ENCODE measurements at regions not wholly inside any gene's neighbourhood (a gene's known extent, or its start where the extent isn't known, plus 50 kb on each side); places are given as distances from the start of the nearest gene placed in this dataset.

GRCh38 chr6:94341173-94341572 is 921.8 kb upstream of the EPHA7 start:
- TF ChIP-seq, protein P1, sequence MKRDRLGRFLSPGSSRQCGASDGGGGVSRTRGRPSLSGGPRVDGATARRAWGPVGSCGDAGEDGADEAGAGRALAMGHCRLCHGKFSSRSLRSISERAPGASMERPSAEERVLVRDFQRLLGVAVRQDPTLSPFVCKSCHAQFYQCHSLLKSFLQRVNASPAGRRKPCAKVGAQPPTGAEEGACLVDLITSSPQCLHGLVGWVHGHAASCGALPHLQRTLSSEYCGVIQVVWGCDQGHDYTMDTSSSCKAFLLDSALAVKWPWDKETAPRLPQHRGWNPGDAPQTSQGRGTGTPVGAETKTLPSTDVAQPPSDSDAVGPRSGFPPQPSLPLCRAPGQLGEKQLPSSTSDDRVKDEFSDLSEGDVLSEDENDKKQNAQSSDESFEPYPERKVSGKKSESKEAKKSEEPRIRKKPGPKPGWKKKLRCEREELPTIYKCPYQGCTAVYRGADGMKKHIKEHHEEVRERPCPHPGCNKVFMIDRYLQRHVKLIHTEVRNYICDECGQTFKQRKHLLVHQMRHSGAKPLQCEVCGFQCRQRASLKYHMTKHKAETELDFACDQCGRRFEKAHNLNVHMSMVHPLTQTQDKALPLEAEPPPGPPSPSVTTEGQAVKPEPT (CRISPR knock-in tag; IDR thresholded peaks at IDR 0.05; ENCODE audit: low read depth), result no peak
- no peak for TF ChIP-seq TRIM24 (CRISPR knock-in tag; IDR thresholded peaks at IDR 0.05)
- no peak for TF ChIP-seq KDM1A (CRISPR knock-in tag; IDR thresholded peaks at IDR 0.05)
- no peak for TF ChIP-seq AFF4 (CRISPR knock-in tag; IDR thresholded peaks at IDR 0.05)
- no peak for TF ChIP-seq POLR2AphosphoS5 (IDR thresholded peaks at IDR 0.05; ENCODE audit: low read depth, low read length)
- no peak for TF ChIP-seq NR2C2 (CRISPR knock-in tag; IDR thresholded peaks at IDR 0.05; ENCODE audit: borderline replicate concordance)
- no peak for TF ChIP-seq CTCF (CRISPR knock-in tag; IDR thresholded peaks at IDR 0.05)

Data from HepG2 (cell line).